Dendritic cell treated with granulocyte-macrophage colony-stimulating factor and Interleukin-4, amounts not matched to agents 40 ng/mL and 50 ng/mL, for 4 days (primary cell): ENCODE measurements at regions not wholly inside any gene's neighbourhood (a gene's known extent, or its start where the extent isn't known, plus 50 kb on each side); places are given as distances from the start of the nearest gene placed in this dataset.

Experiments used
- H3K27ac Mint-ChIP-seq: one replicate; pipeline ENCODE4 v1.8.0; 2022; ENCODE audit warnings: mild to moderate bottlenecking, mixed read lengths
- H3K27me3 Mint-ChIP-seq: one replicate; pipeline ENCODE4 v1.8.0; 2022; ENCODE audit warnings: mild to moderate bottlenecking, mixed read lengths
- H3K36me3 Mint-ChIP-seq: one replicate; pipeline ENCODE4 v1.8.0; 2022; ENCODE audit warnings: low read depth, mixed read lengths
- H3K4me1 Mint-ChIP-seq: one replicate; pipeline ENCODE4 v1.8.0; 2022; ENCODE audit warnings: low read depth, mixed read lengths
- H3K4me3 Mint-ChIP-seq: one replicate; pipeline ENCODE4 v1.8.0; 2022; ENCODE audit warnings: mild to moderate bottlenecking, moderate library complexity, mixed read lengths
- H3K9me3 Mint-ChIP-seq: one replicate; pipeline ENCODE4 v1.8.0; 2022; ENCODE audit warnings: mixed read lengths
- intact Hi-C: fragments of 100-400 bp; cut with micrococcal nuclease; formaldehyde crosslinking; loops from one replicate; pipeline ENCODE4 v1.15.0; 2022

DNA sequence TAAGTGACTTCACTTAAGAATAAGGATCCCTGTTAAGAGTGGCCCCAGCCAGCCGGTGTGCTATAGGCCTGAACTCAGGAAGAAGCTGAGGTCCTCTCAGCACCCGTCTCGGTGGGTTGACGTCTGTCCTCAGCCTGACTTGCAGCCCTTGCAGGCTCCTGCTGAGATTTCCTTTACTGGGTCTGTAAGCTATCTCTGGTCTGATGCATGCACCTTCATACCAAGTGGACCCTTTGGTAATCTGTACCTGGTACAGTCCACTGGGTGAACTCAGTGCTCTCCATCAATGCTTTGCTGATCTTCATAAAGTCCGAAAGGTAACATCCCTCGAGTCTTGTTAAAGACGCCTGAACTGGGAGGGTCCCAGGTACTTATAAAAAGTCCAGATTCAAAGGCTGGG, 212.0 kb upstream of the PPP2R3A start:
- intact Hi-C loops, result no loop called here
- no peaks in the 10 kb centered on the region for H3K36me3 Mint-ChIP-seq
- no peak overlapping the region for H3K27ac Mint-ChIP-seq

DNA sequence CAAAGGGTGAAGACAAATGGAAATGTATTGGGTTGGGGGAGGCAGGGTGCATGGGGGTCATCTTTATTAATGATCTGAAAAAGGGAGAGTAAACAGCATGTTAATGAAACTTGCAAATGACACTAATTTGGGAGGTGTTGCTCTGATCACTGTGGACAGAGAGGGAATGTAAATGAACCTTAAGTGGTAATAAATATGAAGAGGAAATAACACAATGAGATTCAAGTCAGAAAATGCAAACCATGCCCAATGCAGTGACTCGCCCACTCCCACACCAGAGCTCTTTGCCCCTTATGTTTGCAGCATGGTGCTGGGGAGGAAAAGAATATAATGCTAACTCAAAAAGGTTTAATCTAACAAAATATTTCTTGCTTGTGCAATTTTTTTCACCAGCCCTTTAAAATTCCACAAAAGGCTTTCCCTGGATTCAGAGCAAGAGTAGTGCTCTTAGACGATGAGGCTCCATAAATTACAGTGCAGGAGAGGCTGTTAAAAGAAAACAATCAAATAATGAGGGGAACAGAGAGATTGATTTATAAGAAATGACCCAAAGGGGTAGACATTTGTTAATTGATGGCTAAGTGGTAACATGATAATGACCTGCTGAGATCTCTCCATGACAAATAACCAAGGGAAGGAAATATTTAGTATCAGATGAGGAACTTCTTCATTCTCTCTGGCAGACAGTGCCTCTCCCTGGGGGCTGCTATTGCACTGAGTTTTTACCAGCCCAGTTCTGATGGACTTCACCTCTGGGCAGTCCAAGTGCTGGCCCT, 210.0 kb upstream of the PPP2R3A start:
- no peak overlapping the region for H3K27ac Mint-ChIP-seq
- no peak overlapping the region for H3K4me3 Mint-ChIP-seq
- peaks cover 12% of the 10 kb centered on the region for H3K9me3 Mint-ChIP-seq
- intact Hi-C loops, result no loop called here
- H3K36me3 Mint-ChIP-seq, result no peaks in the 10 kb centered on the region
- no peaks in the 10 kb centered on the region for H3K27me3 Mint-ChIP-seq
- H3K4me1 Mint-ChIP-seq, result no peaks in the 10 kb centered on the region

More for the DNA sequence above, 212.0 kb upstream of the PPP2R3A start:
- no peaks in the 10 kb centered on the region for H3K4me1 Mint-ChIP-seq
- H3K27me3 Mint-ChIP-seq, result no peaks in the 10 kb centered on the region
- peaks cover 17% of the 10 kb centered on the region for H3K9me3 Mint-ChIP-seq
- H3K4me3 Mint-ChIP-seq, result no peak overlapping the region

GRCh38 chr3:135756106-135756668, 209.3 kb upstream of the PPP2R3A start:
- peaks cover 6% of the 10 kb centered on the region for H3K9me3 Mint-ChIP-seq
- intact Hi-C loops, result no loop called here
- no peaks in the 10 kb centered on the region for H3K36me3 Mint-ChIP-seq
- H3K27me3 Mint-ChIP-seq, result no peaks in the 10 kb centered on the region
- no peak overlapping the region for H3K4me3 Mint-ChIP-seq
- H3K27ac Mint-ChIP-seq, result no peak overlapping the region
- no peaks in the 10 kb centered on the region for H3K4me1 Mint-ChIP-seq

GRCh38 chr3:135757421-135757820, 208.1 kb upstream of the PPP2R3A start:
- H3K27me3 Mint-ChIP-seq, result no peaks in the 10 kb centered on the region
- H3K36me3 Mint-ChIP-seq, result no peaks in the 10 kb centered on the region
- intact Hi-C loops, result no loop called here
- H3K27ac Mint-ChIP-seq, result no peak overlapping the region
- H3K4me1 Mint-ChIP-seq, result no peaks in the 10 kb centered on the region
- no peaks in the 10 kb centered on the region for H3K9me3 Mint-ChIP-seq
- H3K4me3 Mint-ChIP-seq, result no peak overlapping the region

DNA sequence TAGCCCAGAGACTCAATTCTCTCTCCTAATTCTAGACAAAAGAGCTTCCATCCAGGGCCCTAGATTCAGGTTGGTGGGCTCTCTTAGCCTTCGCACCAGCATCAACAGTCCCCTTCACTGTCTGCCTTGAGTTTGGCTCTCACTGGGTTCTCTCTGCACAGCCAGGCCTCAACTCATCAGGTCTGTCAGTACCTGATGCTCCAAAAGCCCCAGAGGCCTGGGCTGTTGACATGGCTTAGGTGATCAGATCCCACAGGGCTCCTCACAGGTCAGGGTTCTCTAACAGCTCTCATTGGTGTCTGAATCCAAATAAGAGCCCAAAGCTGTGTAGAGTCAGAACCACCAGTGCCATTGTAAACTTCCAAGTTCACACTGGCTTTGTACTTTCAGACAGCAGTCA, 206.6 kb upstream of the PPP2R3A start:
- Mint-ChIP-seq H3K4me1 (no peaks in the 10 kb centered on the region), H3K4me3 (no peak overlapping the region), H3K36me3 (no peaks in the 10 kb centered on the region), H3K9me3 (no peaks in the 10 kb centered on the region), H3K27me3 (no peaks in the 10 kb centered on the region), H3K27ac (no peak overlapping the region)
- intact Hi-C loops, result no loop called here

DNA sequence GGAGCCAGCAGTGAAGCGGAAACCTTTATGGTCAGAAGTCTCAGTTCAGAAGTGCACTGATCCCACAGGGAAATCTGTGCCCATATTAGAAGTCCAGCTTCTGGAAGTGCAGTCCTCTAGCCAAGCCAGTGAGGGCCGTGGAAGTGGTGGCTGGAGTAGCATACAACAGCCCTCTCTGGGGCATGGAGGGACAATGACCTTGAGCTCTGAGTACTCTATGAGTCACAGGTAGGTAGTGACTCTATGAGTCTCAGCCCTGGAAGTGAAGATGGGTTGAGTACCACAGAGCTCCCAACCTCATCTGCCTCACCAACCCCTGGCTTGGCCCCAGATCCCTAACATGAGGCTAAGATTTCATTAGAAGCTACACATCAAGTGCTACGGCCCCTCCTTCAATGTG, 205.9 kb upstream of the PPP2R3A start:
- Mint-ChIP-seq H3K9me3 (no peaks in the 10 kb centered on the region), H3K27me3 (no peaks in the 10 kb centered on the region), H3K36me3 (no peaks in the 10 kb centered on the region), H3K4me3 (no peak overlapping the region), H3K27ac (no peak overlapping the region), H3K4me1 (no peaks in the 10 kb centered on the region)
- intact Hi-C loops, result no loop called here

GRCh38 chr3:135760581-135760980, 204.9 kb upstream of the PPP2R3A start:
- Mint-ChIP-seq H3K27ac (no peak overlapping the region), H3K9me3 (peaks cover 8% of the 10 kb centered on the region), H3K36me3 (no peaks in the 10 kb centered on the region), H3K4me3 (no peak overlapping the region), H3K27me3 (no peaks in the 10 kb centered on the region), H3K4me1 (no peaks in the 10 kb centered on the region)
- intact Hi-C loops, result no loop called here

DNA sequence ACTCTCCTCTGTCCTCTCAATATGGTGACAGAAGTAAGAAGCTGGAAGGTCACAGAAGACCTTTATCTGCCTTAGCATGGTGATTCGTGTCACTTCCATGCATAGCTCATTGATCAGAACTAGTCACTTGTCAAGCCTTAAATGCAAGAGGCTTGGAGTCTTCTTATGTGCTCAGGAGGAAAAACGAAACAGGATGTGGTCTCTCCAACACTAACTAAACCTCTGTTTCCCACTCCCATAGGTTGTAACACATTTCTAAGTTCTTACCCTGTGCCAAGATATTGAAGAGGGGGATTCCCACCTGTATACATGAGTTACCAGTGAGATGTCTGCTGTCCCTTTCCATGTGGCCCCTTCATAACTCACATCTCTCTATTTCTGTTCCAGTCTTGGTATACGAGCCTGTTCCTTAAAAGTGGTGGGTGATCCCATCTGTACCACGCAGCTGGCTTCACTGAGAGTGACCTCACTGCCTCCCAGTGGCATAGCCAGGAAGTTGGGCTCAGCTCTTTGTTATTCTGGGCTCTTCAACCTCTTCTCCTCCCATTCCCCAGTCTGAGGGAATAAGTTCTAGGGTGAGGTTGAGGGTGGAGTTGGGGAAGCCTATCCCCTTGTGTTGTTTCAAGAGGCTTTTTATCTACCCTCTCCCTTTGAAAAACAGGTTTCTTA, 203.2 kb upstream of the PPP2R3A start:
- intact Hi-C loops, result no loop called here
- Mint-ChIP-seq H3K4me3 (no peak overlapping the region), H3K36me3 (no peaks in the 10 kb centered on the region), H3K4me1 (no peaks in the 10 kb centered on the region), H3K9me3 (peaks cover 24% of the 10 kb centered on the region), H3K27ac (no peak overlapping the region), H3K27me3 (no peaks in the 10 kb centered on the region)

DNA sequence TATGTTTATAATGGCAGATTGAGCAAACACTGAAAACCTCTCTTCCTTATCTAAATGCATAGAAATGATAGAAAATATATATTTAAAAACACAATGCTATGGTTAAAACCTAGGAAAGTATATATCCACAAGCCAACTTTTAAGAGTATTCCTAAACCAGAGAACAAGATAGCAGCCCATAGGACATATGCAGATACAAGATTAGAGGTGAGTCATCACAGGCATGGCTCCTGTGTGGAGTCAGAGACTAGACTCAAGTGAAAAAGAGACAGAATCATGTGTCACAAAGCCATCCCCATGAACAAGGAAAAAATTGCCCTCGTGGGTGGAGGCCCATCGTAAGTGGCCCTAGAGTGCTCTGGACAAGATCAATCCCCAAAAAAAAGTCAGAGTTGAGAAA, 199.4 kb upstream of the PPP2R3A start:
- peaks cover 34% of the 10 kb centered on the region for H3K9me3 Mint-ChIP-seq
- H3K27ac Mint-ChIP-seq, result no peak overlapping the region
- H3K36me3 Mint-ChIP-seq, result no peaks in the 10 kb centered on the region
- intact Hi-C loops, result no loop called here
- no peaks in the 10 kb centered on the region for H3K27me3 Mint-ChIP-seq
- H3K4me3 Mint-ChIP-seq, result no peak overlapping the region
- H3K4me1 Mint-ChIP-seq, result no peaks in the 10 kb centered on the region

- no peak overlapping the region for H3K27ac Mint-ChIP-seq
- H3K4me1 Mint-ChIP-seq, result no peaks in the 10 kb centered on the region
- no peaks in the 10 kb centered on the region for H3K27me3 Mint-ChIP-seq
- no peak overlapping the region for H3K4me3 Mint-ChIP-seq
- H3K9me3 Mint-ChIP-seq, result peaks cover 26% of the 10 kb centered on the region
- H3K36me3 Mint-ChIP-seq, result no peaks in the 10 kb centered on the region
- intact Hi-C loops, result no loop called here
Measured at GRCh38 chr3:135771760-135772159, 193.8 kb upstream of the PPP2R3A start.

- Mint-ChIP-seq H3K4me3 (no peak overlapping the region), H3K36me3 (no peaks in the 10 kb centered on the region), H3K4me1 (no peaks in the 10 kb centered on the region), H3K27ac (no peak overlapping the region), H3K27me3 (no peaks in the 10 kb centered on the region), H3K9me3 (no peaks in the 10 kb centered on the region)
- intact Hi-C loops, result no loop called here
Measured at GRCh38 chr3:135779024-135779423, 186.5 kb upstream of the PPP2R3A start.

DNA sequence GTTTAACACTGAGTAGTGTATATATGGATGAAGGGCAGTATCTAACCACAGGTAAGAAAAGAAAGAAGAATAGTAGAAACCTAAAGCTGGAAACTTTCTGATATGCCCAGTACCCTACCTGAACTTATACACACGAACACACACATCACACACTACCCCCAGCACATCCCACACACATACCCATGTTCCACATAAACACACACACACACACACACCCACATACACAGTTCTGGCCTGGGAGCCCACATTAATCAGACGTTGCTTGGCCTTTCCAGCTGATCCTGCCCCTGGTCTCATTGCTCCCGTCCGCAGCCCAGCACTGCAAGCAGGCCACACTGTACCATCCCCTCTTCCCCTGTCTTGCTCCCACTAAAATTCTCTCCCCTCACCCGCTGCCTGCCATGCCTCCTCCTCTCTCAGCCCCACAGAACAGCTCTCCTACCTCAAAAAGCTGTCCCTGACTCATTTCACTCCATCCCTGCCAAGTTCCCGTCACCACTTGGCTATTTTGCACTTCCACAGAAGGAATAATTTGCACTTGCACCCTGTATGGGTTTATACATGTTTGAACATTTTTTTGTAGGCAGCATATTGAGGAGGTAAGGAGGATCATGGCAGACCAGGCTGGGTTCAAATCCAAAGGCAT, 185.8 kb upstream of the PPP2R3A start:
- H3K4me3 Mint-ChIP-seq, result no peak overlapping the region
- H3K27me3 Mint-ChIP-seq, result no peaks in the 10 kb centered on the region
- no peak overlapping the region for H3K27ac Mint-ChIP-seq
- intact Hi-C loops, result no loop called here
- no peaks in the 10 kb centered on the region for H3K36me3 Mint-ChIP-seq
- H3K9me3 Mint-ChIP-seq, result no peaks in the 10 kb centered on the region
- H3K4me1 Mint-ChIP-seq, result peaks cover 5% of the 10 kb centered on the region

DNA sequence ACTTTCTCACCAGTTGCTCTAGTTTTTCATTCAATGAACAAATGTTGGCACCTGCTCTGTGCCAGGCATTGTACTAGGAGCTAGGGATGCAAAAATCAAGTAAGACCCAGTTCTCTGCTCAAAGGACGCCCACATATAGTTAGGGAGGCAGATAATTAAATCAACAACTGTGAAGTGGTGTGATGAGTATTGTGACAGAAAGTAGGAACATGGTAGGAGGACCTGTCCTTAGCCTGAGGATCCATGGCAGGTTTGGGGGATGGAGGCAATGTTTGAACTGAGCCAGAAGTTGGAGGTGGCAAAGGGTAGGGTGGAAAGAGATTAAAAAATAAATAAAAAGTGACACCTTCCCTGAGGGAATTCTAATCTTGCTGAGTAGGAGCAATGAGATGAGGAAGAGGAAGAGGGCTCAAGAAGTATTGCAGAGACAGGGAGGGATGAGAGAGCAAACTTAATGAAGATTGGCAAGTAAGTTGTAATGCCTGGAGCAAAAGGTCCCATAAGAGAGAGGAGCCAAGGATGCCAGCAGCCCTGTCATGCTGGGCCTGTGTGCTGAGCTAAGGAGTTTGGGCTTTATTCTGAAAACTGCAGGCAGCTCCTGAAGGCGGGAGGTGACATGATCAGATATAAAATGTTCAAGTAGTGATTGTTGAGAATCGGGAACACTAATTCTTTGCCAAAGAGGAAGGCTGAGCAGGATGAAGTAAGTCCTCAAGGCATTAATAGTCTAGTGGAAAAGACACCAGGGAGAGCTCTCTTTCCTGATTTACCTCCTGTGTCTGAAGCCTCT, 184.3 kb upstream of the PPP2R3A start:
- H3K4me3 Mint-ChIP-seq, result no peak overlapping the region
- H3K36me3 Mint-ChIP-seq, result no peaks in the 10 kb centered on the region
- H3K4me1 Mint-ChIP-seq, result peaks cover 13% of the 10 kb centered on the region
- no peak overlapping the region for H3K27ac Mint-ChIP-seq
- H3K9me3 Mint-ChIP-seq, result no peaks in the 10 kb centered on the region
- intact Hi-C loops, result no loop called here
- no peaks in the 10 kb centered on the region for H3K27me3 Mint-ChIP-seq

DNA sequence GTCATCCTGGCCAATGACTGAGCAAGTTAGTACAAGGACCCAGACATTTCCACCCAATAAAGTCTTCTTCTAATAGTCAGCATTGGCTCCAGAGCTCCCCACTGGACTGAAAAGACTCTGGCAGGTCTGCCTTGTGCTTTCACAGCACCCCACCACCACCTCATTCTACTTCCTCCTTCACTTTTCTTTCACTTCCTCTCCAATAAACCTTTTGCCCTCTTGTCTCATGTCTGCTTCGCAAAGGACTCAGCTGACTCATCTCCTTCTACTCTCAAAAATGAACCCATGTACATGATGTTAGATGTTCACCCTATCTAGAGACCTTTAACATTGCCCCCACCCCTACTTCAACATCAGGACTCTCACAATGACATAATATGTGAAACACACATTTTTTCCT, 181.0 kb upstream of the PPP2R3A start:
- Mint-ChIP-seq H3K36me3 (no peaks in the 10 kb centered on the region), H3K27ac (no peak overlapping the region), H3K4me3 (no peak overlapping the region), H3K4me1 (peaks cover 13% of the 10 kb centered on the region), H3K27me3 (no peaks in the 10 kb centered on the region), H3K9me3 (no peaks in the 10 kb centered on the region)
- intact Hi-C loops, result no loop called here
